ENCODE measurements at regions not wholly inside any gene's neighbourhood (a gene's known extent, or its start where the extent isn't known, plus 50 kb on each side); places are given as distances from the start of the nearest gene placed in this dataset.
"Not testable (repeated sequence)": the region's sequence is repeated elsewhere in the genome, so short reads cannot be mapped to it uniquely, and the experiment has no call there.

- TF ChIP-seq CTCF (IDR thresholded peaks at IDR 0.05); CHD2 (IDR thresholded peaks at IDR 0.05; ENCODE audit: low read length, partially characterized antibody); YY1 (IDR thresholded peaks at IDR 0.05; ENCODE audit: low read depth); POLR2AphosphoS5 (IDR thresholded peaks at IDR 0.05; ENCODE audit: low read depth, low read length); TAF1 (IDR thresholded peaks at IDR 0.05; ENCODE audit: borderline replicate concordance, low read depth, low read length); USF2 (IDR thresholded peaks at IDR 0.05; ENCODE audit: borderline replicate concordance, low read depth, low read length); RCOR1 (IDR thresholded peaks at IDR 0.05; ENCODE audit: low read length); RAD21 (IDR thresholded peaks at IDR 0.05; ENCODE audit: low read length): not testable (repeated sequence)
These were observed 216.4 kb upstream of the CNTN3 start for GRCh38 chr3:74830845-74831244.

Measured in SK-N-SH (cell line).